Lower leg skin (tissue), 4 donors: ENCODE measurements at regions not wholly inside any gene's neighbourhood (a gene's known extent, or its start where the extent isn't known, plus 50 kb on each side); places are given as distances from the start of the nearest gene placed in this dataset.

Source experiments
- DNase-seq, 2 donors: peaks; one replicate each; pipeline ENCODE4 v3.0.0-alpha.2; 2019; ENCODE audit warnings: low spot score in 2 of 2
- H3K4me3 ChIP-seq: fragments of 200-600 bp; sonication (generic); 2 replicates; pipeline ENCODE4 v1.5.1; 2017; ENCODE audit warnings: mild to moderate bottlenecking, low read depth; ENCODE audit not compliant: poor library complexity, severe bottlenecking
- CTCF ChIP-seq, 3 donors: fragments of 450-650 bp; IDR thresholded peaks; one replicate each; pipeline ENCODE4 v1.5.1; 2016; ENCODE audit warnings: antibody characterized with exemption in 3 of 3, mild to moderate bottlenecking in 3 of 3, moderate library complexity in 2 of 3
- POLR2A ChIP-seq, 2 donors: fragments of 450-650 bp; IDR thresholded peaks; one replicate each; pipeline ENCODE4 v1.6.1; 2016 to 2017; ENCODE audit warnings: antibody characterized with exemption in 2 of 2, mild to moderate bottlenecking in 1 of 2, moderate library complexity in 1 of 2
- WGBS, 2 donors: methylation state at CpG; one replicate each; pipeline ENCODE4 v1.1.5; 2018; 5-methylcytosine and 5-hydroxymethylcytosine counted together
- intact Hi-C: fragments of 100-400 bp; cut with DNase I; formaldehyde crosslinking; loops from one replicate; pipeline ENCODE4 v1.15.0; 2023; ENCODE audit warnings: low total_unique reads

- TF ChIP-seq CTCF (IDR thresholded peaks at IDR 0.05) = no peak
- no peak for TF ChIP-seq POLR2A (IDR thresholded peaks at IDR 0.05)
- intact Hi-C loops = no loop called here
- no peak for DNase-seq
- no peak overlapping the region for H3K4me3 ChIP-seq
- WGBS, 2 donors = 88% methylated on average over 4 of the region's 4 CpGs
Measured at GRCh38 chr10:54961040-54961439, 160.0 kb upstream of the PCDH15 start.

- no peak overlapping the region for H3K4me3 ChIP-seq
- no peak for TF ChIP-seq POLR2A (IDR thresholded peaks at IDR 0.05)
- TF ChIP-seq CTCF (IDR thresholded peaks at IDR 0.05) = no peak
- 48 to 60% methylated on average over 1 of the region's 1 CpG for WGBS, 2 donors
- no peak for DNase-seq
- intact Hi-C loops = no loop called here
Measured at GRCh38 chr10:54958844-54959243, 157.8 kb upstream of the PCDH15 start.

- intact Hi-C loops = no loop called here
- TF ChIP-seq CTCF (IDR thresholded peaks at IDR 0.05) (no peak), POLR2A (IDR thresholded peaks at IDR 0.05) (no peak)
- DNase-seq = no peak
- H3K4me3 ChIP-seq = no peak overlapping the region
Measured at GRCh38 chr10:54947605-54948004, 146.6 kb upstream of the PCDH15 start.

GRCh38 chr10:54940418-54940817 lies 139.4 kb upstream of the PCDH15 start:
- DNase-seq = no peak
- TF ChIP-seq POLR2A (IDR thresholded peaks at IDR 0.05) = no peak
- no peak for TF ChIP-seq CTCF (IDR thresholded peaks at IDR 0.05)
- no peak overlapping the region for H3K4me3 ChIP-seq
- intact Hi-C loops = no loop called here
- WGBS, 2 donors = 91 to 94% methylated on average over 2 of the region's 2 CpGs

GRCh38 chr10:54914049-54914448 lies 113.0 kb upstream of the PCDH15 start:
- intact Hi-C loops = no loop called here

More at GRCh38 chr10:54914049-54914448, 113.0 kb upstream of the PCDH15 start:
- no peak for TF ChIP-seq CTCF (IDR thresholded peaks at IDR 0.05)
- no peak for TF ChIP-seq POLR2A (IDR thresholded peaks at IDR 0.05)
- WGBS, 2 donors = 54 to 58% methylated on average over 1 of the region's 1 CpG
- no peak for DNase-seq
- H3K4me3 ChIP-seq = no peak overlapping the region
